ENCODE measurements at regions not wholly inside any gene's neighbourhood (a gene's known extent, or its start where the extent isn't known, plus 50 kb on each side); places are given as distances from the start of the nearest gene placed in this dataset.
"Not testable (repeated sequence)": the region's sequence is repeated elsewhere in the genome, so short reads cannot be mapped to it uniquely, and the experiment has no call there.

DNA sequence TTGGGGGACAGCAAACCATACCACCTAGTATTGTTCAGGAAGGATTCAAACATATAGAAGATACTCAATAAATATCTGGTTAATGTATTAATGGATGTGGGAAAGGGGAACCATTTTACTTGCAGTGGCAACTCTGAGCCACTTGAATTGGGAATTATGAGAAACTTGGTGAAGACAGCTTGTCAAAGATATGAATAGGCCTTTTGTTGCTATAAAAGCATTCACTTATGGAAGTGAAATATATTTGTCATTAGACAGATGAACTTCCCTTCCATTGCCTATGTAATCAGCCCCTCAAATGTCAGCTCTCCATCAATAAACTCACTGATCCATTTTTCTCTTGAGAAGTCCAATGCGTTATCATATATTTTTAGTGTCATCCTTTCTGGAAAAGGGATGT lies 56.1 kb downstream of the GPR85 start:
- peaks cover 30% of the 10 kb centered on the region for H3K27me3 Mint-ChIP-seq (ENCODE audit: low read depth)
- DNase-seq (ENCODE audit: low spot score) = no peak
- no peak overlapping the region for H3K4me3 Mint-ChIP-seq (ENCODE audit: unreplicated experiment)
- no peaks in the 10 kb centered on the region for H3K4me1 Mint-ChIP-seq (ENCODE audit: low read depth)
- H3K36me3 Mint-ChIP-seq (ENCODE audit: low read depth) = no peaks in the 10 kb centered on the region
- no peak overlapping the region for H3K27ac Mint-ChIP-seq (ENCODE audit: unreplicated experiment)
- TF ChIP-seq, protein P1, sequence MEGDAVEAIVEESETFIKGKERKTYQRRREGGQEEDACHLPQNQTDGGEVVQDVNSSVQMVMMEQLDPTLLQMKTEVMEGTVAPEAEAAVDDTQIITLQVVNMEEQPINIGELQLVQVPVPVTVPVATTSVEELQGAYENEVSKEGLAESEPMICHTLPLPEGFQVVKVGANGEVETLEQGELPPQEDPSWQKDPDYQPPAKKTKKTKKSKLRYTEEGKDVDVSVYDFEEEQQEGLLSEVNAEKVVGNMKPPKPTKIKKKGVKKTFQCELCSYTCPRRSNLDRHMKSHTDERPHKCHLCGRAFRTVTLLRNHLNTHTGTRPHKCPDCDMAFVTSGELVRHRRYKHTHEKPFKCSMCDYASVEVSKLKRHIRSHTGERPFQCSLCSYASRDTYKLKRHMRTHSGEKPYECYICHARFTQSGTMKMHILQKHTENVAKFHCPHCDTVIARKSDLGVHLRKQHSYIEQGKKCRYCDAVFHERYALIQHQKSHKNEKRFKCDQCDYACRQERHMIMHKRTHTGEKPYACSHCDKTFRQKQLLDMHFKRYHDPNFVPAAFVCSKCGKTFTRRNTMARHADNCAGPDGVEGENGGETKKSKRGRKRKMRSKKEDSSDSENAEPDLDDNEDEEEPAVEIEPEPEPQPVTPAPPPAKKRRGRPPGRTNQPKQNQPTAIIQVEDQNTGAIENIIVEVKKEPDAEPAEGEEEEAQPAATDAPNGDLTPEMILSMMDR (IDR thresholded peaks at IDR 0.05) = no peak
- no peaks in the 10 kb centered on the region for H3K9me3 Mint-ChIP-seq (ENCODE audit: low read depth)

DNA sequence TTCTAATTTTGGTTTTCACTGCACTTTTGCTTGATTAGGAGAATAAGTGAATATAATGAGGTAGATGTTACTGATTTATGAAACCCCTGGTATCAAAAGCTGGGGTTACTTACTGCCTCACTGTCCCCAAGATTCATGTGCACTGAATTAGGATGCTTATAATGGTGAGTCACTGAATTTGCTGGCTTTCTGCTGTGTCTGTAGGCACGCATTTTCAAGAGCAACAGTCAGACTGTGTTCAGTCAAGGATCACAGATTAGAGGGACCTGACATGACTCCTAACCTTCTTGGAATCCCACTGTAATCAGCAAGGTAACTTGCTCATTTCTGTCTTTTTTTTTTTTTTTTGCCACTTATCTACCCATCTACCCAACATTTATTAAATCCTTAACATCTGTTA lies 59.7 kb downstream of the GPR85 start:
- DNase-seq (ENCODE audit: low spot score) = no peak
- no peaks in the 10 kb centered on the region for H3K4me1 Mint-ChIP-seq (ENCODE audit: low read depth)

DNA sequence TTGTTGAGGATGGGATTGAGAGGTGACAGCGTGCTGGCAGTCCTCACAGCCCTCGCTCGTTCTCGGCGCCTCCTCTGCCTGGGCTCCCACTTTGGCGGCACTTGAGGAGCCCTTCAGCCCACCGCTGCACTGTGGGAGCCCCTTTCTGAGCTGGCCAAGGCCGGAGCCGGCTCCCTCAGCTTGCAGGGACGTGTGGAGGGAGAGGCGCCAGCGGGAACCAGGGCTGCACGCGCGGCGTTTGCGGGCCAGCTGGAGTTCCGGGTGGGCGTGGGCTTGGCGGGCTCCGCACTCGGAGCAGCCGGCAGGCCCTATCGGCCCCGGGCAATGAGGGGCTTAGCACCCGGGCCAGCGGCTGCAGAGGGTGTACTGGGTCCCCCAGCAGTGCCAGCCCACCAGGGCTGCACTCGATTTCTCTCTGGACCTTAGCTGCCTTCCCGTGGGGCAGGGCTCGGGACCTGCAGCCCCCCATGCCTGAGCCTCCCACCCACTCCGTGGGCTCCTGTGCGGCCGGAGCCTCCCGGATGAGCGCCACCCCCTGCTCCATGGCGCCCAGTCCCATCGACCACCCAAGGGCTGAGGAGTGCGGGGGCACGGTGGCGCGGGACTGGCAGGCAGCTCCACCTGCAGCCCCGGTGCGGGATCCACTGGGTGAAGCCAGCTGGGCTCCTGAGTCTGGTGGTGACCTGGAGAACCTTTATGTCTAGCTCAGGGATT lies 69.3 kb downstream of the GPR85 start:
- H3K27ac Mint-ChIP-seq (ENCODE audit: unreplicated experiment); H3K4me1 Mint-ChIP-seq (ENCODE audit: low read depth); H3K27me3 Mint-ChIP-seq (ENCODE audit: low read depth); H3K36me3 Mint-ChIP-seq (ENCODE audit: low read depth); H3K4me3 Mint-ChIP-seq (ENCODE audit: unreplicated experiment): not testable (repeated sequence)
- peaks cover 15% of the 10 kb centered on the region for H3K9me3 Mint-ChIP-seq (ENCODE audit: low read depth)
- DNase-seq (ENCODE audit: low spot score) = peak; percentile 72

More for the DNA sequence above, 59.7 kb downstream of the GPR85 start:
- Mint-ChIP-seq H3K4me3 (ENCODE audit: unreplicated experiment) (no peak overlapping the region), H3K27me3 (ENCODE audit: low read depth) (peaks cover 17% of the 10 kb centered on the region), H3K27ac (ENCODE audit: unreplicated experiment) (no peak overlapping the region), H3K9me3 (ENCODE audit: low read depth) (peaks cover 10% of the 10 kb centered on the region), H3K36me3 (ENCODE audit: low read depth) (no peaks in the 10 kb centered on the region)
- TF ChIP-seq, protein P1 (IDR thresholded peaks at IDR 0.05) = no peak

DNA sequence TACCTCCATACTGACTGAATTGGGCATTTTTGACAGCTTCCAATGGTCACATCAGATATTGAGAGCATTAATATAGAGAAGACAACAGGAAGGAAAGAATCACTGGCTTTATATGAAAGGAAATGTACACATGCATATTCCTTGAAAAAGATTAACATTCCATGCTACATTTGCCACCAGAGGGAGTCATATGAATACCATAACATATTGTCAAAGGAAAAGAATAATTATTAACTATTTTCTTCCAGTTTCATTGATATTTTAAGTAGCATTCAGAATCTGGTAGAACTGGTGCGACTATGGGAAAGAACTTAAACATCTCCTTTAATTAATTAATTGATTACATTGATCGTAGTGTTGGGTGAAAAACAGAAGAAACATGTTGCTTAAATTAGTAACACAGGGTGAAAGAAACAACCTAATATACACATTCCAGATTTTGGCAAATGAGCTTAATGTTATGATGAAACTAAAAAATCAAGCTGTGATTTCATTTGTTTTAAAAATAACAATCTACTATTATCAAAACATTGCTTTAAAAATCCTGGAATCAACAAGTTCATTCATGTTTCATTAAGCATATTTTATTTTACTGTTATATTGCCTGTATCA lies 71.5 kb downstream of the GPR85 start:
- H3K4me1 Mint-ChIP-seq (ENCODE audit: low read depth) = no peaks in the 10 kb centered on the region
- H3K27me3 Mint-ChIP-seq (ENCODE audit: low read depth) = peaks cover 2% of the 10 kb centered on the region
- H3K9me3 Mint-ChIP-seq (ENCODE audit: low read depth) = peaks cover 7% of the 10 kb centered on the region
- no peak overlapping the region for H3K4me3 Mint-ChIP-seq (ENCODE audit: unreplicated experiment)
- no peak overlapping the region for H3K27ac Mint-ChIP-seq (ENCODE audit: unreplicated experiment)
- DNase-seq (ENCODE audit: low spot score) = no peak
- peaks cover 2% of the 10 kb centered on the region for H3K36me3 Mint-ChIP-seq (ENCODE audit: low read depth)
- TF ChIP-seq, protein P1 (IDR thresholded peaks at IDR 0.05) = peak; percentile 87

DNA sequence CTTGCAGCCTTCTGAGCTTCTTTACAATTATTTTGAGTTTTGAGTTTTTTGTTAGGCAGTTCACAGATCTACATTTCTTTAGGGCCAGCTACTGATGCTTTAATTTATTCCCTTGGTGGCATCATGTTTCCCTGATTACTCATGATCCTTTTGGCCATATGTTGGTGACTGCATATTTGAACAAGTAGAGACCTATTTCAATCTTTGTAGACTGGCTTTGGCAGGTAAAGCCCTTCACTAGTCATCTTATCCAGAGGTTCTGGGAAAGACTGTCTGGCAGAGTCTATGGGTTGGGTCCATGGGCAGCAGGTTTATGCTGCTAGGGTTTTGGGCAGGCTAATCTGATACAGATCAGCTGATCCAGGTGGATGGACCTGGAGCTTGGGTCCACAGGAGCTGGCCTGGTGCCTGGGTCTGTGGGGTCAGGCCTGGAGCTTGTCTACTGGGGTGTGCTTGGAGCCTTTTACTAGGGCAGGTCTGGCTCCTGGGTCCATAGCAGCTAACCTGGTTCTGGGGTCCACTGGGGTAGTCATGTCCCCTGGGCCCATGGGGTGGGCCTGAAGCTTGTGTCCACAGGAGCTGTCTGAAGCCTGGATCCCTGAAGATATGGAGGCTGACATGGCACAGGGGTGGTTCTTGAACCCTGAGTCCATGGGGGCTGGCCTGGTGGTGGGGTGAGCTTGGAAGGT lies 72.7 kb downstream of the GPR85 start:
- peaks cover 3% of the 10 kb centered on the region for H3K27me3 Mint-ChIP-seq (ENCODE audit: low read depth)
- H3K4me1 Mint-ChIP-seq (ENCODE audit: low read depth) = no peaks in the 10 kb centered on the region
- H3K27ac Mint-ChIP-seq (ENCODE audit: unreplicated experiment) = no peak overlapping the region
- no peak overlapping the region for H3K4me3 Mint-ChIP-seq (ENCODE audit: unreplicated experiment)
- peaks cover 2% of the 10 kb centered on the region for H3K36me3 Mint-ChIP-seq (ENCODE audit: low read depth)
- peak; percentile 57 for DNase-seq (ENCODE audit: low spot score)
- TF ChIP-seq, protein P1 (IDR thresholded peaks at IDR 0.05) = no peak
- H3K9me3 Mint-ChIP-seq (ENCODE audit: low read depth) = peaks cover 7% of the 10 kb centered on the region

DNA sequence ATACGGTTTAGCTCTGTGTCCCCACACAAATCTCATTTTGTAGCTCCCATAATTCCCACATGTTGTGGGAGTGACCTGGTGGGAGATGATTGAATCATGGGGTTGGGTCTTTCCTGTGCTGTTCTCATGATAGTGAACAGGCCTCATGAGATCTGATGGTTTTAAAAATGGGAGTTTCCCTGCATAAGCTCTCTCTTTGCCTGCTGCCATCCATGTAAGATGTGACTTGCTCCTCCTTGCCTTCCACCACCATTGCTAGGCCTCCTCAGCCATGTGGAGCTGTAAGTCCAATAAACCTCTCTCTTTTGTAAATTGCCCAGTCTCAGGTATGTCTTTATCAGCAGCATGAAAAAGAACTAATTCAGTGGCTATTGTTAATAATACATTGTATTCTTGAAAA lies 73.8 kb downstream of the GPR85 start:
- H3K4me1 Mint-ChIP-seq (ENCODE audit: low read depth); H3K36me3 Mint-ChIP-seq (ENCODE audit: low read depth); H3K9me3 Mint-ChIP-seq (ENCODE audit: low read depth); DNase-seq (ENCODE audit: low spot score); H3K27me3 Mint-ChIP-seq (ENCODE audit: low read depth); H3K4me3 Mint-ChIP-seq (ENCODE audit: unreplicated experiment); H3K27ac Mint-ChIP-seq (ENCODE audit: unreplicated experiment): not testable (repeated sequence)

All from chondrocyte (in vitro differentiated cells).